T-cell (primary cell): ENCODE measurements at regions not wholly inside any gene's neighbourhood (a gene's known extent, or its start where the extent isn't known, plus 50 kb on each side); places are given as distances from the start of the nearest gene placed in this dataset.

ENCODE experiments used
- ATAC-seq, 4 experiments: fragments of 200-7000 bp in 3 of 4; fragments of 150-1000 bp in 1 of 4; cut with Tn5 transposase; replicated peaks in 1 of 4; 1 replicate in 3 of 4; 2 replicates in 1 of 4; pipeline ENCODE4 v1.10.0; 2021; ENCODE audit warnings: moderate library complexity in 3 of 4, mild to moderate bottlenecking in 2 of 4, moderate number of reproducible peaks in 1 of 4
- CTCF ChIA-PET, 2 donors: fragments of 300-600 bp; sonication (Branson Sonifier 250); formaldehyde crosslinking; loops; one replicate each; lab custom pipeline; 2022; ENCODE audit warnings: antibody characterized with exemption in 2 of 2; lab: Charles Lee
- POLR2A ChIA-PET, 2 donors: fragments of 300-600 bp; sonication (Branson Sonifier 250); formaldehyde crosslinking; loops; one replicate each; lab custom pipeline; 2022; ENCODE audit warnings: antibody characterized with exemption in 2 of 2; lab: Charles Lee
- DNase-seq, 35 experiments: peaks; one replicate each; pipeline versions ENCODE4 v3.0.0 to v3.0.0-alpha.2; 2013 to 2023
- H3K27ac ChIP-seq: one replicate; pipeline ENCODE4 v1.5.1; 2013; ENCODE audit warnings: low read length
- H3K27me3 ChIP-seq, 2 experiments: replicated peaks in 1 of 2; 1 replicate in 1 of 2; 2 replicates in 1 of 2; pipeline versions ENCODE4 v1.6.1 to v1.7.0; 2013; ENCODE audit warnings: low read length in 1 of 2, mixed read lengths in 1 of 2; ENCODE audit not compliant: control insufficient read depth in 2 of 2, insufficient read depth in 2 of 2; ENCODE audit errors: extremely low read depth in 1 of 2
- H3K36me3 ChIP-seq, 2 donors: 1 replicate in 1 of 2; 2 replicates in 1 of 2; pipeline versions ENCODE4 v1.6.1 to v1.7.0; 2013; ENCODE audit warnings: low read length in 1 of 2; ENCODE audit not compliant: control insufficient read depth in 2 of 2, insufficient read depth in 1 of 2; ENCODE audit errors: extremely low read depth in 1 of 2
- H3K4me1 ChIP-seq, 2 experiments: 1 replicate in 1 of 2; 2 replicates in 1 of 2; pipeline versions ENCODE4 v1.6.1 to v1.7.0; 2013; ENCODE audit warnings: low read length in 2 of 2, mixed read lengths in 1 of 2; ENCODE audit not compliant: insufficient read depth in 2 of 2, control insufficient read depth in 1 of 2; ENCODE audit errors: extremely low read depth in 1 of 2
- H3K4me3 ChIP-seq, 2 donors: 1 replicate in 1 of 2; 2 replicates in 1 of 2; pipeline versions ENCODE4 v1.5.1 to v1.7.0; 2013; ENCODE audit warnings: mild to moderate bottlenecking in 2 of 2, low read length in 1 of 2, moderate library complexity in 1 of 2; ENCODE audit not compliant: control insufficient read depth in 1 of 2; ENCODE audit errors: extremely low read depth in 1 of 2
- H3K9me3 ChIP-seq: 2 replicates; pipeline ENCODE4 v1.7.0; 2013
- H3K27ac Mint-ChIP-seq, 2 donors: one replicate each; pipeline ENCODE4 v1.8.0; 2020 to 2021; ENCODE audit warnings: mild to moderate bottlenecking in 2 of 2, mixed read lengths in 2 of 2
- H3K27me3 Mint-ChIP-seq, 2 donors: one replicate each; pipeline ENCODE4 v1.8.0; 2021 to 2022; ENCODE audit warnings: mixed read lengths in 2 of 2
- H3K36me3 Mint-ChIP-seq: one replicate; pipeline ENCODE4 v1.8.0; 2021; ENCODE audit warnings: mixed read lengths
- H3K4me1 Mint-ChIP-seq, 3 donors: one replicate each; pipeline ENCODE4 v1.8.0; 2020 to 2022; ENCODE audit warnings: mixed read lengths in 3 of 3, mild to moderate bottlenecking in 1 of 3
- H3K4me3 Mint-ChIP-seq, 3 donors: one replicate each; pipeline ENCODE4 v1.8.0; 2020 to 2022; ENCODE audit warnings: mild to moderate bottlenecking in 3 of 3, mixed read lengths in 3 of 3, moderate library complexity in 3 of 3
- H3K9me3 Mint-ChIP-seq, 3 donors: one replicate each; pipeline ENCODE4 v1.8.0; 2020 to 2022; ENCODE audit warnings: mixed read lengths in 3 of 3
- WGBS: methylation state at CpG from one replicate; pipeline ENCODE4 v1.1.5; 2013; ENCODE audit warnings: missing lambda C conversion rate; ENCODE audit not compliant: insufficient coverage; 5-methylcytosine and 5-hydroxymethylcytosine counted together

- no peak overlapping the region for H3K4me3 ChIP-seq
- H3K4me1 ChIP-seq, result no peaks in the 10 kb centered on the region
- WGBS, result 100% methylated on average over 1 of the region's 2 CpGs
- POLR2A ChIA-PET, result interaction anchor here in 1 of 2 donors (0.5 kb wide), 1 partner anchor 1765 kb away, joined by 5 read pairs; no protein-coding TSS in a partner anchor
- Mint-ChIP-seq H3K27me3 (no peaks in the 10 kb centered on the region), H3K27ac (no peak overlapping the region), H3K4me1 (no peaks in the 10 kb centered on the region), H3K36me3 (no peaks in the 10 kb centered on the region), H3K4me3 (no peak overlapping the region), H3K9me3 (peaks cover 0 to 5% (median under 1%) of the 10 kb centered on the region in 3 donors)
- H3K36me3 ChIP-seq, result no peaks in the 10 kb centered on the region
- H3K27ac ChIP-seq, result no peak overlapping the region
- DNase-seq, result no peak
- CTCF ChIA-PET, result no interaction called here
- no peaks in the 10 kb centered on the region for H3K9me3 ChIP-seq
- ATAC-seq, result no peak
- no peaks in the 10 kb centered on the region for H3K27me3 ChIP-seq
Measured at GRCh38 chr3:180319461-180319860, 282.5 kb upstream of the TTC14 start.

GRCh38 chr3:180320631-180321030, 281.3 kb upstream of the TTC14 start:
- no peaks in the 10 kb centered on the region for H3K27me3 ChIP-seq
- no peaks in the 10 kb centered on the region for H3K27me3 Mint-ChIP-seq
- no peak overlapping the region for H3K4me3 ChIP-seq
- WGBS, result no CpG with 5 or more reads among the region's 4 CpGs
- H3K9me3 ChIP-seq, result no peaks in the 10 kb centered on the region
- no peaks in the 10 kb centered on the region for H3K36me3 ChIP-seq
- H3K36me3 Mint-ChIP-seq, result no peaks in the 10 kb centered on the region
- peaks cover 0 to 5% (median 2%) of the 10 kb centered on the region in 3 donors for H3K9me3 Mint-ChIP-seq
- ATAC-seq (no peak), DNase-seq (no peak)
- H3K4me1 ChIP-seq, result no peaks in the 10 kb centered on the region
- H3K27ac Mint-ChIP-seq, result no peak overlapping the region
- H3K27ac ChIP-seq, result no peak overlapping the region
- H3K4me3 Mint-ChIP-seq, result no peak overlapping the region
- POLR2A ChIA-PET, result no interaction called here
- CTCF ChIA-PET, result interaction anchor here in 1 of 2 donors (0.7 kb wide), 1 partner anchor 193 kb away, joined by 3 read pairs; no protein-coding TSS in a partner anchor
- no peaks in the 10 kb centered on the region for H3K4me1 Mint-ChIP-seq

GRCh38 chr3:180321534-180321933, 280.4 kb upstream of the TTC14 start:
- POLR2A ChIA-PET, result no interaction called here
- no peaks in the 10 kb centered on the region for H3K4me1 Mint-ChIP-seq
- H3K27me3 ChIP-seq, result no peaks in the 10 kb centered on the region

GRCh38 chr3:180322829-180323228, 279.1 kb upstream of the TTC14 start:
- no peaks in the 10 kb centered on the region for H3K4me1 ChIP-seq
- no peak overlapping the region for H3K4me3 ChIP-seq
- 94% methylated on average over 4 of the region's 12 CpGs for WGBS
- Mint-ChIP-seq H3K4me1 (no peaks in the 10 kb centered on the region), H3K9me3 (peaks cover 0 to 5% (median 2%) of the 10 kb centered on the region in 3 donors), H3K27me3 (no peaks in the 10 kb centered on the region), H3K27ac (no peak overlapping the region), H3K36me3 (no peaks in the 10 kb centered on the region), H3K4me3 (no peak overlapping the region)
- H3K27ac ChIP-seq, result no peak overlapping the region
- no peaks in the 10 kb centered on the region for H3K36me3 ChIP-seq
- no peaks in the 10 kb centered on the region for H3K27me3 ChIP-seq
- DNase-seq (no peak), ATAC-seq (no peak)
- CTCF ChIA-PET, result no interaction called here
- H3K9me3 ChIP-seq, result no peaks in the 10 kb centered on the region
- POLR2A ChIA-PET, result no interaction called here

More at GRCh38 chr3:180321534-180321933, 280.4 kb upstream of the TTC14 start:
- no peaks in the 10 kb centered on the region for H3K4me1 ChIP-seq
- DNase-seq, result no peak
- Mint-ChIP-seq H3K27ac (no peak overlapping the region), H3K9me3 (peaks cover 0 to 5% (median 2%) of the 10 kb centered on the region in 3 donors), H3K36me3 (no peaks in the 10 kb centered on the region), H3K27me3 (no peaks in the 10 kb centered on the region), H3K4me3 (no peak overlapping the region)
- H3K27ac ChIP-seq, result no peak overlapping the region
- no peaks in the 10 kb centered on the region for H3K9me3 ChIP-seq
- H3K4me3 ChIP-seq, result no peak overlapping the region
- H3K36me3 ChIP-seq, result no peaks in the 10 kb centered on the region
- CTCF ChIA-PET, result no interaction called here
- no peak for ATAC-seq

- no peak overlapping the region for H3K4me3 Mint-ChIP-seq
- Histone ChIP-seq H3K36me3 (no peaks in the 10 kb centered on the region), H3K4me3 (no peak overlapping the region), H3K9me3 (no peaks in the 10 kb centered on the region), H3K4me1 (no peaks in the 10 kb centered on the region), H3K27me3 (no peaks in the 10 kb centered on the region), H3K27ac (no peak overlapping the region)
- CTCF ChIA-PET, result no interaction called here
- no peaks in the 10 kb centered on the region for H3K4me1 Mint-ChIP-seq
- ATAC-seq (no peak), DNase-seq (no peak)
- H3K27ac Mint-ChIP-seq, result no peak overlapping the region
- peaks cover 0 to 5% (median 2%) of the 10 kb centered on the region in 3 donors for H3K9me3 Mint-ChIP-seq
- WGBS, result 94% methylated on average over 17 of the region's 19 CpGs
- H3K36me3 Mint-ChIP-seq, result no peaks in the 10 kb centered on the region
- H3K27me3 Mint-ChIP-seq, result no peaks in the 10 kb centered on the region
- POLR2A ChIA-PET, result no interaction called here
Measured at GRCh38 chr3:180324791-180325190, 277.2 kb upstream of the TTC14 start.

GRCh38 chr3:180325533-180325932, 276.4 kb upstream of the TTC14 start:
- no peak overlapping the region for H3K27ac Mint-ChIP-seq
- peaks cover 0 to 5% (median 2%) of the 10 kb centered on the region in 3 donors for H3K9me3 Mint-ChIP-seq
- H3K27me3 Mint-ChIP-seq, result no peaks in the 10 kb centered on the region
- Histone ChIP-seq H3K4me1 (no peaks in the 10 kb centered on the region), H3K4me3 (no peak overlapping the region), H3K27me3 (no peaks in the 10 kb centered on the region), H3K27ac (no peak overlapping the region), H3K9me3 (no peaks in the 10 kb centered on the region), H3K36me3 (no peaks in the 10 kb centered on the region)
- H3K4me3 Mint-ChIP-seq, result no peak overlapping the region
- POLR2A ChIA-PET, result no interaction called here
- no peaks in the 10 kb centered on the region for H3K4me1 Mint-ChIP-seq
- ATAC-seq, result no peak
- no peak for DNase-seq
- 96% methylated on average over 4 of the region's 7 CpGs for WGBS
- CTCF ChIA-PET, result no interaction called here
- no peaks in the 10 kb centered on the region for H3K36me3 Mint-ChIP-seq

- WGBS, result no CpG with 5 or more reads among the region's 3 CpGs
- DNase-seq, result no peak
- ATAC-seq, result no peak
- Mint-ChIP-seq H3K4me3 (no peak overlapping the region), H3K9me3 (peaks cover 0 to 5% (median 2%) of the 10 kb centered on the region in 3 donors), H3K4me1 (no peaks in the 10 kb centered on the region), H3K27ac (no peak overlapping the region), H3K36me3 (no peaks in the 10 kb centered on the region), H3K27me3 (no peaks in the 10 kb centered on the region)
- Histone ChIP-seq H3K27ac (no peak overlapping the region), H3K27me3 (no peaks in the 10 kb centered on the region), H3K9me3 (no peaks in the 10 kb centered on the region), H3K36me3 (no peaks in the 10 kb centered on the region), H3K4me3 (no peak overlapping the region), H3K4me1 (no peaks in the 10 kb centered on the region)
- CTCF ChIA-PET, result no interaction called here
- POLR2A ChIA-PET, result no interaction called here
Measured at GRCh38 chr3:180325958-180326357, 276.0 kb upstream of the TTC14 start.
